Chondrocyte (in vitro differentiated cells): ENCODE measurements at regions not wholly inside any gene's neighbourhood (a gene's known extent, or its start where the extent isn't known, plus 50 kb on each side); places are given as distances from the start of the nearest gene placed in this dataset.

Experiments used
- DNase-seq: peaks from one replicate; pipeline ENCODE4 v3.0.0; 2021; ENCODE audit warnings: mixed read lengths, low spot score
- H3K27ac Mint-ChIP-seq: one replicate; pipeline ENCODE4 v1.8.0; 2021; ENCODE audit warnings: mild to moderate bottlenecking, moderate library complexity, mixed read lengths; ENCODE audit not compliant: unreplicated experiment
- H3K27me3 Mint-ChIP-seq: 2 replicates; pipeline ENCODE4 v1.8.0; 2021; ENCODE audit warnings: low read depth, mixed read lengths
- H3K36me3 Mint-ChIP-seq: 2 replicates; pipeline ENCODE4 v1.8.0; 2021; ENCODE audit warnings: low read depth, mixed read lengths
- H3K4me1 Mint-ChIP-seq: 2 replicates; pipeline ENCODE4 v1.8.0; 2021; ENCODE audit warnings: low read depth, mild to moderate bottlenecking, mixed read lengths
- H3K4me3 Mint-ChIP-seq: one replicate; pipeline ENCODE4 v1.8.0; 2021; ENCODE audit warnings: mild to moderate bottlenecking, moderate library complexity, mixed read lengths; ENCODE audit not compliant: unreplicated experiment
- H3K9me3 Mint-ChIP-seq: 2 replicates; pipeline ENCODE4 v1.8.0; 2021; ENCODE audit warnings: low read depth, mixed read lengths
- TF ChIP-seq, protein P1 (sequence below): fragments of 200-600 bp; sonication (generic); IDR thresholded peaks from 2 replicates; pipeline ENCODE4 v1.5.0; 2021; ENCODE audit warnings: antibody characterized with exemption, mild to moderate bottlenecking, moderate library complexity

DNA sequence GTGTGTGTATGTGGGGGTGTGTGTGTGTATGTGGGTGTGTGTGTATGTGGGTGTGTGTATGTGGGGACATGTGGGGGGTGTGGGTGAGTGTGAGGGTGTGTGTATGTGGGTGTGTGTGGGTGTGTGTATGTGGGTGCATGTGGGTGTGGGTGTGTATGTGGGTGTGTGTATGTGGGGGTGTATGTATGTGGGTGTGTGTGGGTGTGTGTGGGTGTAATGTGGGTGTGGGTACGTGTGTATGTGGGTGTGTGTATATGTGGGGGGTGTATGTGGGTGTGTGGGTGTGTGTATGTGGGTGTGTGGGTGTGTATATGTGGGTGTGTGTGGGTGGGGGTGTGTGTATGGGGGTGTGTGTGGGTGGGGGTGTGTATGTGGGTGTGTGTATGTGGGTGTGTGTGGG lies 106.7 kb downstream of the SPATA19 start:
- no peaks in the 10 kb centered on the region for H3K36me3 Mint-ChIP-seq
- peaks cover 2% of the 10 kb centered on the region for H3K27me3 Mint-ChIP-seq
- H3K4me3 Mint-ChIP-seq: no peak overlapping the region
- no peak overlapping the region for H3K27ac Mint-ChIP-seq
- H3K9me3 Mint-ChIP-seq: peaks cover 8% of the 10 kb centered on the region
- no peaks in the 10 kb centered on the region for H3K4me1 Mint-ChIP-seq
- no peak for DNase-seq
- TF ChIP-seq, protein P1, sequence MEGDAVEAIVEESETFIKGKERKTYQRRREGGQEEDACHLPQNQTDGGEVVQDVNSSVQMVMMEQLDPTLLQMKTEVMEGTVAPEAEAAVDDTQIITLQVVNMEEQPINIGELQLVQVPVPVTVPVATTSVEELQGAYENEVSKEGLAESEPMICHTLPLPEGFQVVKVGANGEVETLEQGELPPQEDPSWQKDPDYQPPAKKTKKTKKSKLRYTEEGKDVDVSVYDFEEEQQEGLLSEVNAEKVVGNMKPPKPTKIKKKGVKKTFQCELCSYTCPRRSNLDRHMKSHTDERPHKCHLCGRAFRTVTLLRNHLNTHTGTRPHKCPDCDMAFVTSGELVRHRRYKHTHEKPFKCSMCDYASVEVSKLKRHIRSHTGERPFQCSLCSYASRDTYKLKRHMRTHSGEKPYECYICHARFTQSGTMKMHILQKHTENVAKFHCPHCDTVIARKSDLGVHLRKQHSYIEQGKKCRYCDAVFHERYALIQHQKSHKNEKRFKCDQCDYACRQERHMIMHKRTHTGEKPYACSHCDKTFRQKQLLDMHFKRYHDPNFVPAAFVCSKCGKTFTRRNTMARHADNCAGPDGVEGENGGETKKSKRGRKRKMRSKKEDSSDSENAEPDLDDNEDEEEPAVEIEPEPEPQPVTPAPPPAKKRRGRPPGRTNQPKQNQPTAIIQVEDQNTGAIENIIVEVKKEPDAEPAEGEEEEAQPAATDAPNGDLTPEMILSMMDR: no peak

DNA sequence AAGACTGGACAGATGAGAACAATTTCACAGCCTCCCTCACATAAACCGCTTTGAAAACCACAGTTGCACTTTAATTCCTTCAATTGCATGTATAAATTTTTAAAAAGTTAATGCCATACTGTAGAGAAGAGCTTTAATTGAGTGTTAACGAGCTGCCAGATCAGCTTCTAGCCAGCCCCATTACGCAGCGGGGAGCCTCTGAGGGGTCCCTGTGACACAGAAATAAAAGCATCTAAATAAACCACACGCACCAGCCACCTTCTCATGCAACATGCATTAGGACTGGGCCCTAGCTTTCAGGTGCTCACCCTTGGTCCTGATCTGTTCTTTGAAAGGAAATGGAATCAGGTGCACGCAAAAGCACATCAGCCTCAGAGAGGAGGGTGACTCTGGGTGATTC lies 111.7 kb downstream of the SPATA19 start:
- H3K27ac Mint-ChIP-seq: no peak overlapping the region
- H3K27me3 Mint-ChIP-seq: peaks cover 2% of the 10 kb centered on the region
- TF ChIP-seq, protein P1: no peak
- H3K4me1 Mint-ChIP-seq: no peaks in the 10 kb centered on the region
- DNase-seq: no peak
- peaks cover 5% of the 10 kb centered on the region for H3K9me3 Mint-ChIP-seq
- H3K36me3 Mint-ChIP-seq: no peaks in the 10 kb centered on the region
- H3K4me3 Mint-ChIP-seq: no peak overlapping the region

DNA sequence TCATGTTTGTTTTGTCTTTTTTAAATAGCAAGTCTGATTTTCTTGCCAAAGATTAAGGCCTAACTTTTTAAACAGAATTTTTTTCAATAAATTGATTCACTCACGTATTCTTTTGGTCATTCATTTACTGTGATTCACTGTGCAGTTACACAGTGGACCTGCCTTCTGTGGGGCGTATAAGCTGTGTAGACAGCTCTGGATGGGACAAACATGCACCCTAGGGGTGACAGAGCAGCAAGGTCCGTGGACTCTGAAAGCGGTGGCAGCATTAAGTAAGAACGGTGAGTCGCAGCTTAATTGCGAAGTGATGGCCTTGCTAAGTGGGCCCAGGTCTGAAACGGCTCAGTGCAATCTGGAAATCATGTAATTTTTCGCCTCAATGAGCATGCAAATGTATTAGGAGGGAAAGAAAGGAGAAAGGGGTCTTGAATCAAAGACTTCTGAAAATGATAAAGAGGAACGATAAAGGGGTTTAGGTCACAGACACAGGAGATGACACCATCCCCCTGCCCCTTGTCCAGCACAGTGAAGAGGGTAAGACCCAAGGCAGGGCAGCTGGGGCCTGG lies 113.1 kb downstream of the SPATA19 start:
- TF ChIP-seq, protein P1: no peak
- H3K36me3 Mint-ChIP-seq: no peaks in the 10 kb centered on the region
- H3K27ac Mint-ChIP-seq: no peak overlapping the region
- H3K9me3 Mint-ChIP-seq: peaks cover 5% of the 10 kb centered on the region
- H3K27me3 Mint-ChIP-seq: peaks cover 2% of the 10 kb centered on the region
- H3K4me1 Mint-ChIP-seq: no peaks in the 10 kb centered on the region
- no peak for DNase-seq
- no peak overlapping the region for H3K4me3 Mint-ChIP-seq

DNA sequence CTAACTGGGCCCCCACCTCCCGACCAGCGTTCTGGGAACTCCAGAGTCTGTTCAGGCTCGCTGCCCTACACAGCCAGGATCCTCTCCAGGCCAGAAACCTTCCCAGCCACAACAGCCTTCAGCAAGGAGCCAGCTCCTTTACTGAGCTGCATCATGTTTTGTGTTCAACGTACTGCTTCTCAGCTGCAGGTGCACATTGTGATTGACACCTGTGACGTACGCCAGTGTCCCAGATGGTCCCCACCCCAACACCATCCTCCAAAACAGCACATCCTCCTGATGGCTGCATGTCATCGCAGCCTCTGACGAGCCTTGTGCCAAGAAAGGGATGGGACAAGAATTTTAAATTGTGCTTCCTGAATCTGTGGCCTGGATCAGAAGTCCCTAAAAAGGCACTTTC lies 117.5 kb downstream of the SPATA19 start:
- Mint-ChIP-seq H3K27me3 (no peaks in the 10 kb centered on the region), H3K4me3 (no peak overlapping the region), H3K9me3 (peaks cover 2% of the 10 kb centered on the region), H3K4me1 (no peaks in the 10 kb centered on the region), H3K27ac (no peak overlapping the region), H3K36me3 (no peaks in the 10 kb centered on the region)
- no peak for DNase-seq
- TF ChIP-seq, protein P1: no peak

DNA sequence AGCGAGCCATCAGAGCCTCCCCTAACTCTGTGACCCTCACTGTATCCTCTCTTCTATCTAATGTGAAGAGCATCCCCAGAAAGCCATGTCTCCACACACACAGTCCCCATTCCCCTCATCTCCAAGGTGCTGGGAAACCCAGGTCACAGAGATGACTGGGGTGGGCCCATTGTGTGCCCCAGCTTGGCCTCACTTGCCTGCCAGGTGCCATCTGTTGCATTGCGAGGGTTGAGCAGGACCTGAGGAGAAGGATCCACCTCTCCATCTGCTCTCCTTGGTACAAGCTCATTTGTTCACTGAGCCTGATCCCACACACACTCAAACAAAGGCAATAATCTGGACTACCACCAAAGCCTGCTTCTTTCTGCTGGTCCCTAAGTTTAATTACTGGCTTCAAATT lies 118.8 kb downstream of the SPATA19 start:
- Mint-ChIP-seq H3K27ac (no peak overlapping the region), H3K9me3 (peaks cover 2% of the 10 kb centered on the region)

More for the DNA sequence above, 118.8 kb downstream of the SPATA19 start:
- no peaks in the 10 kb centered on the region for H3K27me3 Mint-ChIP-seq
- H3K4me1 Mint-ChIP-seq: no peaks in the 10 kb centered on the region
- no peak overlapping the region for H3K4me3 Mint-ChIP-seq
- DNase-seq: no peak
- TF ChIP-seq, protein P1: no peak
- H3K36me3 Mint-ChIP-seq: no peaks in the 10 kb centered on the region
